ENCODE measurements at regions not wholly inside any gene's neighbourhood (a gene's known extent, or its start where the extent isn't known, plus 50 kb on each side); places are given as distances from the start of the nearest gene placed in this dataset.

- no peak for TF ChIP-seq EZH2 (IDR thresholded peaks at IDR 0.05; ENCODE audit: insufficient read depth, poor library complexity, severe bottlenecking)
- TF ChIP-seq EZH2phosphoT487 (IDR thresholded peaks at IDR 0.05; ENCODE audit: insufficient read depth, low read depth), result no peak
Observed at GRCh38 chr16:60563166-60563565, 1473.1 kb downstream of the CDH8 start.
